ENCODE measurements at regions not wholly inside any gene's neighbourhood (a gene's known extent, or its start where the extent isn't known, plus 50 kb on each side); places are given as distances from the start of the nearest gene placed in this dataset.

- TF ChIP-seq CTCF (conservative IDR thresholded peaks at IDR 0.05; ENCODE audit: low read depth, low read length): no peak
- no peak overlapping the region for H3K4me3 ChIP-seq (ENCODE audit: low read depth, low read length)
- DNase-seq (ENCODE audit: low read depth): peak; percentile 30
These were observed 53.9 kb upstream of the PLPP4 start for GRCh38 chr10:120403109-120403508.

- no peak for TF ChIP-seq CTCF (conservative IDR thresholded peaks at IDR 0.05; ENCODE audit: low read depth, low read length)
- DNase-seq (ENCODE audit: low read depth): no peak
- H3K4me3 ChIP-seq (ENCODE audit: low read depth, low read length): no peak overlapping the region
These were observed 50.7 kb upstream of the PLPP4 start for GRCh38 chr10:120406376-120406775.

Data from choroid plexus epithelial cell (primary cell).